ENCODE measurements at regions not wholly inside any gene's neighbourhood (a gene's known extent, or its start where the extent isn't known, plus 50 kb on each side); places are given as distances from the start of the nearest gene placed in this dataset.

- H3K4me2 ChIP-seq: no peak overlapping the region
- ChIA-PET POLR2A (no interaction called here), CTCF (interaction anchor here (1.3 kb wide), 1 partner anchor 12 kb away, joined by 3 read pairs; no protein-coding TSS in a partner anchor)
- no peak for DNase-seq (ENCODE audit: low read depth in 1 of 2, low spot score in 1 of 2)
- no peak for ATAC-seq
- no peak for TF ChIP-seq KDM1A (IDR thresholded peaks at IDR 0.05; ENCODE audit: low read depth)
- peak; percentile 90 for TF ChIP-seq MAFK (IDR thresholded peaks at IDR 0.05; ENCODE audit: partially characterized antibody)
- H3K4me3 ChIP-seq: no peak overlapping the region
- H3K27ac ChIP-seq: no peak overlapping the region
- H3K4me1 ChIP-seq: no peaks in the 10 kb centered on the region
- FAIRE-seq: no peak
- H3K9me3 ChIP-seq: 0 out of 3 replicates have a peak, but pooled peaks cover 2% of the 10 kb centered on the region
- 1% methylated on average over 2 of the region's 2 CpGs for WGBS (ENCODE audit: missing lambda C conversion rate)
These were observed 776.4 kb downstream of the KCTD16 start for GRCh38 chr5:144947023-144947422.

- H3K9me3 ChIP-seq: 0 out of 3 replicates have a peak, but pooled peaks cover 2% of the 10 kb centered on the region
- H3K27ac ChIP-seq: no peak overlapping the region
- WGBS (ENCODE audit: missing lambda C conversion rate): 2% methylated on average over 2 of the region's 2 CpGs
- H3K4me1 ChIP-seq: no peaks in the 10 kb centered on the region
- ChIA-PET CTCF (no interaction called here), POLR2A (no interaction called here)
- TF ChIP-seq E2F6 (IDR thresholded peaks at IDR 0.05; ENCODE audit: borderline replicate concordance, low read depth): no peak
- no peak for TF ChIP-seq SMC3 (IDR thresholded peaks at IDR 0.05)
- no peak for TF ChIP-seq HES2 (IDR thresholded peaks at IDR 0.05)
- FAIRE-seq (no peak), ATAC-seq (no peak), DNase-seq (ENCODE audit: low read depth in 1 of 2, low spot score in 1 of 2) (no peak)
- no peak overlapping the region for H3K4me2 ChIP-seq
- H3K4me3 ChIP-seq: no peak overlapping the region
These were observed 774.8 kb downstream of the KCTD16 start for GRCh38 chr5:144945503-144945902.

- no peak overlapping the region for H3K27ac ChIP-seq
- H3K4me1 ChIP-seq: no peaks in the 10 kb centered on the region
- FAIRE-seq (no peak), ATAC-seq (no peak), DNase-seq (ENCODE audit: low read depth in 1 of 2, low spot score in 1 of 2) (no peak)
- WGBS (ENCODE audit: missing lambda C conversion rate): 7% methylated on average over 4 of the region's 4 CpGs
- H3K4me3 ChIP-seq: no peak overlapping the region
- TF ChIP-seq PHF8 (IDR thresholded peaks at IDR 0.05; ENCODE audit: borderline replicate concordance, low read depth) (no peak), EP300 (IDR thresholded peaks at IDR 0.05) (no peak), EHF (CRISPR knock-in tag; IDR thresholded peaks at IDR 0.05) (no peak), SREBF2 (IDR thresholded peaks at IDR 0.05) (no peak), HMGXB4 (CRISPR knock-in tag; IDR thresholded peaks at IDR 0.05; ENCODE audit: borderline replicate concordance) (no peak), KDM5A (IDR thresholded peaks at IDR 0.05) (no peak), CHD4 (IDR thresholded peaks at IDR 0.05; ENCODE audit: borderline replicate concordance) (no peak)
- ChIA-PET POLR2A (no interaction called here), CTCF (no interaction called here)
- H3K4me2 ChIP-seq: no peak overlapping the region
- H3K9me3 ChIP-seq: 0 out of 3 replicates have a peak, but pooled peaks cover 2% of the 10 kb centered on the region
These were observed 774.3 kb downstream of the KCTD16 start for GRCh38 chr5:144944936-144945335.

GRCh38 chr5:144941004-144941403 is 770.3 kb downstream of the KCTD16 start:
- Histone ChIP-seq H3K9me3 (no peaks in the 10 kb centered on the region), H3K4me2 (no peak overlapping the region), H3K4me3 (no peak overlapping the region), H3K4me1 (no peaks in the 10 kb centered on the region), H3K27ac (no peak overlapping the region)
- no peak for DNase-seq (ENCODE audit: low read depth in 1 of 2, low spot score in 1 of 2)
- TF ChIP-seq ZFP36 (IDR thresholded peaks at IDR 0.05; ENCODE audit: borderline replicate concordance, partially characterized antibody) (no peak), EHF (CRISPR knock-in tag; IDR thresholded peaks at IDR 0.05) (no peak), RNF2 (IDR thresholded peaks at IDR 0.05; ENCODE audit: borderline replicate concordance, low read depth) (no peak), FOSB (CRISPR knock-in tag; IDR thresholded peaks at IDR 0.05) (no peak), RAD21 (conservative IDR thresholded peaks at IDR 0.05 in 1 of 2, IDR thresholded peaks at IDR 0.05 in 1 of 2) (no peak), POLR2AphosphoS2 (conservative IDR thresholded peaks at IDR 0.05; ENCODE audit: low read length) (no peak), ZSCAN20 (CRISPR knock-in tag; IDR thresholded peaks at IDR 0.05) (no peak), EHMT2 (IDR thresholded peaks at IDR 0.05; ENCODE audit: low read depth) (no peak), NR3C1 (IDR thresholded peaks at IDR 0.05) (no peak)
- ChIA-PET POLR2A (no interaction called here), CTCF (no interaction called here)
- ATAC-seq: no peak
- FAIRE-seq: no peak

Data from A549 (cell line).